GM10248 (cell line): ENCODE measurements at regions not wholly inside any gene's neighbourhood (a gene's known extent, or its start where the extent isn't known, plus 50 kb on each side); places are given as distances from the start of the nearest gene placed in this dataset.
"Not testable (repeated sequence)": the region's sequence is repeated elsewhere in the genome, so short reads cannot be mapped to it uniquely, and the experiment has no call there.

Experiments
- CTCF ChIA-PET: fragments of 300-600 bp; sonication (Branson Sonifier 250); formaldehyde crosslinking; extraction: SDS; loops from one replicate; lab custom pipeline; 2021; ENCODE audit warnings: antibody characterized with exemption; lab: Yijun Ruan, JAX
- POLR2A ChIA-PET: fragments of 350-650 bp; sonication (Branson Sonifier 250); formaldehyde crosslinking; extraction: SDS; loops from one replicate; lab custom pipeline; 2020; ENCODE audit warnings: antibody characterized with exemption; lab: Yijun Ruan, JAX
- DNase-seq: peaks from one replicate; pipeline ENCODE4 v3.0.0; 2012; ENCODE audit errors: extremely low spot score
- TF ChIP-seq, protein P1 (sequence below): IDR thresholded peaks from 2 replicates; pipeline ENCODE4 v1.5.1; 2012; ENCODE audit warnings: mild to moderate bottlenecking, low read depth; ENCODE audit errors: extremely low read depth, missing control alignments, control extremely low read depth

DNA sequence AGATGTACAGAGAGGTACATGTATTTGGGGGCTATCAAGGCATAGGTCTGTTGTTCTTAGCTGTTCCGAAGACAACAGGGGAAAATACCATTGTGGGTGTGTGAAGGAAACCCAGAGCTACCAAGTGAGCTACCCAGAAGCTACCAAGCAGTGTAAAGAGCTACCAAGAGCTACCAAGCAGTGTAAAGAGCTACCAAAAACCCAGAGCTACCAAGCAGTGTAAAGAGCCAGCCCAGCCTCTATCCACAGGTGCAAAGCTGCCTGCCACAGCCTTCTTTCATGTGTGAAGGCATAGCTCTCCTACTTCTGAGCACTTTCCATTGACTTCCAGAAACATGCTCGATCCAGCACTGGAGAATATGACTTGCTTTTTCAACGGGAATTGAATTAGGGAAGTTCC is 145.7 kb downstream of the AKAP11 start:
- ChIA-PET CTCF (interaction anchor here (1.0 to 1.6 kb wide), 3 partner anchors 27 to 63 kb away, joined by 3 to 4 read pairs (median 3); no protein-coding TSS in a partner anchor), POLR2A (no interaction called here)
- TF ChIP-seq, protein P1, sequence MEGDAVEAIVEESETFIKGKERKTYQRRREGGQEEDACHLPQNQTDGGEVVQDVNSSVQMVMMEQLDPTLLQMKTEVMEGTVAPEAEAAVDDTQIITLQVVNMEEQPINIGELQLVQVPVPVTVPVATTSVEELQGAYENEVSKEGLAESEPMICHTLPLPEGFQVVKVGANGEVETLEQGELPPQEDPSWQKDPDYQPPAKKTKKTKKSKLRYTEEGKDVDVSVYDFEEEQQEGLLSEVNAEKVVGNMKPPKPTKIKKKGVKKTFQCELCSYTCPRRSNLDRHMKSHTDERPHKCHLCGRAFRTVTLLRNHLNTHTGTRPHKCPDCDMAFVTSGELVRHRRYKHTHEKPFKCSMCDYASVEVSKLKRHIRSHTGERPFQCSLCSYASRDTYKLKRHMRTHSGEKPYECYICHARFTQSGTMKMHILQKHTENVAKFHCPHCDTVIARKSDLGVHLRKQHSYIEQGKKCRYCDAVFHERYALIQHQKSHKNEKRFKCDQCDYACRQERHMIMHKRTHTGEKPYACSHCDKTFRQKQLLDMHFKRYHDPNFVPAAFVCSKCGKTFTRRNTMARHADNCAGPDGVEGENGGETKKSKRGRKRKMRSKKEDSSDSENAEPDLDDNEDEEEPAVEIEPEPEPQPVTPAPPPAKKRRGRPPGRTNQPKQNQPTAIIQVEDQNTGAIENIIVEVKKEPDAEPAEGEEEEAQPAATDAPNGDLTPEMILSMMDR: no peak
- DNase-seq: no peak

DNA sequence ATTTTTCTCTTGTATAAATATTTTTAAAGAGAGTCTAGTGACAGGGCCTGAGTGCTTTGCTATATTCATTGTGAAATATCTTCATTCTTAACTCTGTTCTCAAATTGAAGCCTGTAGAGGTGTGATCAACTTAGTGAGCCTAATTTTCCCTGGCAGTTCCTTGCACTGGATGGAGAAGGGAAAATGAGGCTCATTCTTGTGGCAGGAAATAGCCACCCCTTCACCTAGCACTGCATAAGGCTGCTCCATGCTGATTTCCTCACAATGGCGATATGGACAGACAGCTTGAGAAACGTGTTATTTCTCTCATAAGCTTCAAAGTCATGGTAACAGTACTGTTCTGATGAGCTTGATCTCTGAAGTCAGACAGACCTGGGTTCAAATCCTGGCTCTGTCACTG is 146.2 kb downstream of the AKAP11 start:
- CTCF ChIA-PET: interaction anchor here (1.0 to 2.1 kb wide), 5 partner anchors 14 to 84 kb away, joined by 3 to 6 read pairs (median 3); no protein-coding TSS in a partner anchor

DNA sequence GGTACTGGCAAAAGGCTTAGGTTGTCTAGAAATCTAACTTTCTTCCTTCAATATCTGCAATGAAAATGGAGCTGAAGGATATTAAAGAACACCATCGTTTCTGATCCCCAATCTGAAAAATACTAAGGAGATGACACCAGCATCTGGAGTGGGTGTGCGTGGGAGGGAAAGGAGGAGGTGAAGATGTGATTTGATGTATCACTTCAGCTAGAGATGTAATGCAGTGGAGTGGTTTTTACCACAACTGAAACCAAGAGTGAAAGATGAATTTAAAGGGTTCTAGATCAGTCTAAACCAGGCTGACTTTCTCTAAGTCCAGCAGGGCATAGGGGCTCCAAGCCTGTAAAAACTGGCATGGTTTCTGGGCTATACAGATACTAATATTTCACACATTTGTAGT is 148.4 kb downstream of the AKAP11 start:
- DNase-seq: peak; percentile 38
- POLR2A ChIA-PET: no interaction called here
- CTCF ChIA-PET: interaction anchor here (1.2 to 2.6 kb wide), 4 partner anchors 11 to 73 kb away, joined by 3 to 8 read pairs (median 4); no protein-coding TSS in a partner anchor
- TF ChIP-seq, protein P1: no peak

More for the DNA sequence above, 146.2 kb downstream of the AKAP11 start:
- POLR2A ChIA-PET: no interaction called here
- DNase-seq: no peak
- TF ChIP-seq, protein P1: no peak

DNA sequence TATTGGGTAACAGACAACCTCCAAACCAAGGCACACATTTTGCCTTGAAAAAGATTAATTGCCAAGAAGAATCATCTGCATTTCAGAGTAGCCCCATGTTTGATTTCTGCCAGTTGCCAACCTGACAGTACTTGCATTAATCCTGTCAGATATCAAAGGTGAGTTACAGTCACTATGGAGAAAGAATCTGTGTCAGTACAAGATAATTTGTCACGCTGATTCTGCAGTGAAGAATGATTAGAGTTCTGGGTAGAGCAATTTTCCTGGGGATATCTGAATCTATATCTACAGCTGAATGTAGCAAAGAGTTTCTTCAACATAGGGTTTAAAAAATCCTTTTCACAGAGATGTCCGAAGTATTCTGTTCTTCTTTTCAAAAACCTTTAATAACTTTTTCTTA is 150.7 kb downstream of the AKAP11 start:
- CTCF ChIA-PET: no interaction called here
- no peak for DNase-seq

DNA sequence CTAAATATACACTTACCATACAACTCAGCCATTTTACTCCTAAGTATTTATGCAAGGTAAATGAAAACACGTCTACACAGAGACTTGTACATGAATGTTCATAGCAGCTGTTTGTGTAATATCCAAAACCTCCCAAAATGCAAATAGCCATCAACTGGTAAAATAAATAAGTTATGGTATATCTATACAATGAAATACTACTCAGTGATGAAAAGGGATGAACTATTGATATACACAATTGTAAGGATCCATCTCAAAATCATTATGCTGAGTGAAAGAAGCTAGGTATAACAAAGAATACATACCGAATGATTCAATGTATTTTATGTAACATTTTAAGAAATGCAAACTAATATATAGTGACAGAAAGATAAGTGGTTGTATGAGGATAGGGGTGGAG is 149.8 kb upstream of the TNFSF11 start:
- DNase-seq: no peak
- ChIA-PET CTCF (no interaction called here), POLR2A (no interaction called here)
- TF ChIP-seq, protein P1: no peak

More for the DNA sequence above, 150.7 kb downstream of the AKAP11 start:
- POLR2A ChIA-PET: no interaction called here
- TF ChIP-seq, protein P1: no peak

DNA sequence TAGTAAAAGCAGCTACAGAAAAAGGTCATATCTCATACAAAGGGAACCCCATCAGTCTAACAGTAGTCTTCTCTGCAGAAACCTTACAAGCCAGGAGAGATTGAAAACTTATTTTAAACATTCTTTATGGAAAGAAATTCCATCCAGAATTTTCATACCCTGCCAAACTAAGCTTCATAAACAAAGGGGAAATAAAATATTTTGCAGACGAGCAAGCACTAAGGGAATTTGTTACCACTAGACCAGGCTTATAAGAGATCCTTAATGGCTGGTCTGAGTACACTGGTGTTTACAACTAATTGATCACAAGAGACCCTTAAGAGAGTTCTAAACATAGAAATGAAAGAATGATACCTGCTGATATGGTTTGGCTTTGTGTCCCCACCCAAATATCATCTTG is 128.6 kb upstream of the TNFSF11 start:
- TF ChIP-seq, protein P1: no peak
- ChIA-PET CTCF (interaction anchor here (2.1 to 2.7 kb wide), 2 partner anchors 8 to 10 kb away, joined by 7 to 9 read pairs; no protein-coding TSS in a partner anchor), POLR2A (no interaction called here)
- no peak for DNase-seq

DNA sequence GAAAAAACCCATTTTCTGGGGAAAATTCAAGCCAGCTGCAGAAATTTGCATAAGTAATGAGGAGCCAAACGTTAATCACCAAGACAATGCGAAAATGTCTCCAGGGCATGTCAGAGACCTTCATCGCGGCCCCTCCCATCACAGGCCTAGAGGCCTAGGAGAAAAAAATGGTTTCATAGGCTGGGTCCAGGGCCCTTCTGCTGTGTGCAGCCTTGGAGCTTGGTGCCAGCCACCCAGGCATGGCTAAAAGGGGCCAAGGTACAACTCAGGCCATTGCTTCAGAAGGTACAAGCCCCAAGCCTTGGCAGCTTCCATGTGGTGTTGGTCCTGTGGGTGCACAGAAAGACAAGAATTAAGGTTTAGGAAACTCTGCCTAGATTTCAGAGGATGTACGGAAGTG is 127.4 kb upstream of the TNFSF11 start:
- CTCF ChIA-PET, DNase-seq, POLR2A ChIA-PET: not testable (repeated sequence)
